COLO829 (cell line): ENCODE measurements at regions not wholly inside any gene's neighbourhood (a gene's known extent, or its start where the extent isn't known, plus 50 kb on each side); places are given as distances from the start of the nearest gene placed in this dataset.
"Not testable (repeated sequence)": the region's sequence is repeated elsewhere in the genome, so short reads cannot be mapped to it uniquely, and the experiment has no call there.

ENCODE experiments used
- DNase-seq: peaks from one replicate; pipeline ENCODE4 v3.0.0; 2012; ENCODE audit warnings: low spot score

DNA sequence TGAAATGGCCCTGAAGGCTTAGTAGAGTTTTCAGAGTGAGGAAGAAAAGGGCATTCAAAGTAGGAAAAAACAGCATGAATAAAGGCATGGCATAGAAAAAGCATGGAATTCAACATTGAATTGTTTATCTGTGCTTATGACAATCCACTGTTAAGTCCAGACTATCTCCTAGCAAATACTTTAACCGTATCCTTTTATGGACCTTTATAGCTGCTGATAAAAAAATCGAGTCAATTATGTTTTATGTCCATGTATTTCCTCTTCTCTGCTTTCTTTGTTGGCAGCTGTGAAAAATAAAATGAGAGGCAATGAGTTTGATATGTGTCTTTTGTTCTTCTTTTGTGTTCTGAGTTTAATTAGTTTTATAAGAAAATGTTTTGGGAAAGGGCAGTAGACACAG lies 70.4 kb downstream of the TDRD15 start:
- no peak for DNase-seq

DNA sequence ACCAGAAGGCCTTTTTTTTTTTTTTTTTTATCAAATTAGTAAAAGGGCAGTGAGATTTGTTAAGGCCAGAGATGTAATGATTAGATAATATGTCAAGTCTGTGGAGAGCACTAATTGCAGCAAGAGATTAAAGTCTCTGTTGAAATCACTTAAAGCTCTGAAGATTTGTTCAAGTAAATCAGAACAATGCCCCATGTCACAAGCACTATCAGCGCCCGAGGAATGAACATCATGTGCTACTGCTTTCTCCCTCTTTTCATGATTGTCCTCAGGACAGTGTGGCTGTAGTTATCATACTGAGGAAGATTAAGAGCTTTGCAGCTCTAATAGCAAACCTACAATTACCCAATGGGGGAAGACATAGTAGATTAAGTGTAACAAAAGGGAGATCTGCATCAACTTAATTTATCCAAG lies 71.1 kb downstream of the TDRD15 start:
- DNase-seq, result peak; percentile 32

DNA sequence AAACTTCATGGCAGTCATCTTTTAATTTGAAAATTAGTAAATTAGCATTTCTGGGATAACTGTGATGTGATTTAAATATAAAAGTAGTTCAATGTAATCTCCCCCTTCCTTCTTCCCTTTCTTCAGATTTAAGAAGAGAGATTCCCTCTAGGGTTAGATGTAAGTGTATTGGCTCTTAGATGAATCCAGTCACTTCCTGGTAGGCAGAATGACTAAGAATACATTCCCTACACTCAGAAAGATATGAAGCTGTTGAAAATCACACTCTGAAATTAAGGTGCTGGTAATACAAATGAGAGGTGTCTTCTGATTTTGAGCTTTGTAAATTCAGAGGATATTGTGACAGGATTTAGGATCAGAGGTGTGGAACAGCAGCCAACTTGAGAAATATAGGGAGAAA lies 71.6 kb downstream of the TDRD15 start:
- DNase-seq, result no peak

DNA sequence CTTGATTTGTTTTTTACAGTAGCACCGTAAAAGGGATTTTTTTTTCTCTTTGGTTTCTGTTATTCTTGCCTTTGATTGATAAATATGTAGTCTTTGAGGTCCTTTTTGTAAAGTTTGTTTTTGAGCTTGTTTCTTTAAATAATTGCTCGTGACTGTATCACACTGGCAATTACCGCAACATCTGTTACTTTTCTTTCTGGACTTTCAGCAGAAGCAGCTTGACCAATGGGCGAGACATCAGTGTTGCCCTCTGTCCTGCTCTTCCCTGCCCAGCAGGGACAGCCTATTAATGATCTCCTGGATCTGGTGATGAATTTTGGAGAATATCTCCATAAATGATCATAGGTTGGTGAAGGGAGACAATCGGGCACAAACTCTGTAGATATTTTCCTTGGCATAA lies 74.9 kb downstream of the TDRD15 start:
- no peak for DNase-seq

DNA sequence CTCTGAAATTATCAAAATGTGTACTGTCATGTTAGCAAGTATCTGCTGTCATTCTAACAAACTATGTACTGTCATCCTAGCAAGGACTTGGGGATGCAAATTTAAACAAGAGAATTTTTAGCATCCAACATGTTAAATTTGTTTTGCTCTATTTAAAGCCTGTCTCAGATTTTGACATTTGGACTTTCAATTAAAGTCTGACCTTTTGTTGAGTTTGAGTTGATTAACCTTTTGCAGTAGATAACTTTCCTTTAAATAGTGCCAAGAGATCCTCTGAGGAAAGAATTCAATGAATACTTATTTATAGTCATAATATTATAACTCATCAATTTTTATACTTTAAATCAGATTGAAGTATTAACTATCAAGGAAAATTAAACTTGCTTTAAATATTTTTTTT lies 80.2 kb downstream of the TDRD15 start:
- DNase-seq, result no peak

DNA sequence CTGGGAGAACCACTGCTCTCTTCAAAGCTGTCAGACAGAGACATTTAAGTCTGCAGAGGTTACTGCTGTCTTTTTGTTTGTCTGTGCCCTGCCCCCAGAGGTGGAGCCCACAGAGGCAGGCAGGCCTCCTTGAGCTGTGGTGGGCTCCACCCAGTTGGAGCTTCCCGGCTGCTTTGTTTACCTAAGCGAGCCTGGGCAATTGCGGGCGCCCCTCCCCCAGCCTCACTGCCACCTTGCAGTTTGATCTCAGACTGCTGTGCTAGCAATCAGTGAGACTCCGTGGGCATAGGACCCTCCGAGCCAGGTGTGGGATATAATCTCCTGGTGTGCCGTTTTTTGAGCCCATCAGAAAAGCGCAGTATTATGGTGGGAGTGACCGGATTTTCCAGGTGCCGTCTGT lies 90.3 kb downstream of the TDRD15 start:
- not testable (repeated sequence) for DNase-seq

DNA sequence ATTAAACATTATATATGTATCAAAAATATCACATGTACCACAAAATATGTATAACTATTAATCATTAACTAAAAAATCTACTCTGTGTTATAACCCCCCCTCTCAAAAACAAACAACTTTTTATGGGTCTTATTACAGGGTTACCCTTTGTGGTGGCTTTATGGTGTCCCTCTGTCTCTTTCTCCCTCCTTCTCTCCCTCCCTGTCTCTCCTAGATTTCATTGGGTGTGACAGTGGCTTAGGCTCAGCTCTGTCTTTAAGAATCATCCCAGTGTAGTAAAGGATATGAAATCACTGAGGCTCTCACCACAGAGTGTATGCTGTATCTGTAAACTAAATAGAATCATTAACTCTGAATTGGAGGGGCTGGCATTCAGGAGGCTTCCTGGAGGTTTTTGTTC lies 93.7 kb downstream of the TDRD15 start:
- DNase-seq, result no peak

DNA sequence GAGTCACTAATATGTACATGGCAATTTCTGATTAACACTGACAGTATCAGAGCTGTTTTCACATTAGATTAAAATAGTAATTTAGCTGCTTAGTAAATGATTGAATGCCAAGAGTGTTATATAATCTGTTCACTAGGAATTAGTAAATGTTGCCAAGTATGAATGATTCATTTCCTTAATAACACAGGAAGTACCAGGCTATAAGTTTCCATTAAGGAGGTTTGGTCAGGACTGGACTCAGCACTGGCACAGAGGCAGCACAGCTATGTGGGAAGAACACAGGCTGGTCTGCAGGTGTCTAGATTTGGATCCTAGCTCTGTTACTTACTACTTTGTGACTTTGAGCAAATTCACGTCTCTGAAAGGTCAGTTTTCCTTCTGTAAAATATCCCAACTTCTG lies 97.2 kb downstream of the TDRD15 start:
- peak; percentile 34 for DNase-seq

DNA sequence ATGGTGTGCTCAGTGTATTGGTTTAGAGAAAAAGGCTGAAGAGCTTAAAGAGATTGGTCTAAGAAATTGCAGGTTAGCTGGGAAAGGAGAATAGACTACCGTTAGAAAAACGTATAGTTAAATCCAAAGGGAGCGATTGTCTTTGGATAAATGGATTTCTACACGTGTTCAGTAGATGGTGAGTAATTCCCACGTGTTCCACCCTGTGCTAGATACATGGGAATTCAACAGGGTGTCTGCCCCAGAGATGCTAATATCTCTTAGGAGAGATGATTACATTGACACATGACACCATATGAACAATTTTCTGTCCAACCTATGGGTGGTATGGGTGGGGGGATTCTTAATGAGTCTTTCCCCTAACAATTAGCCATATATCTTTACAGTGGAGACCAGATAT lies 99.8 kb downstream of the TDRD15 start:
- peak; percentile 8 for DNase-seq

DNA sequence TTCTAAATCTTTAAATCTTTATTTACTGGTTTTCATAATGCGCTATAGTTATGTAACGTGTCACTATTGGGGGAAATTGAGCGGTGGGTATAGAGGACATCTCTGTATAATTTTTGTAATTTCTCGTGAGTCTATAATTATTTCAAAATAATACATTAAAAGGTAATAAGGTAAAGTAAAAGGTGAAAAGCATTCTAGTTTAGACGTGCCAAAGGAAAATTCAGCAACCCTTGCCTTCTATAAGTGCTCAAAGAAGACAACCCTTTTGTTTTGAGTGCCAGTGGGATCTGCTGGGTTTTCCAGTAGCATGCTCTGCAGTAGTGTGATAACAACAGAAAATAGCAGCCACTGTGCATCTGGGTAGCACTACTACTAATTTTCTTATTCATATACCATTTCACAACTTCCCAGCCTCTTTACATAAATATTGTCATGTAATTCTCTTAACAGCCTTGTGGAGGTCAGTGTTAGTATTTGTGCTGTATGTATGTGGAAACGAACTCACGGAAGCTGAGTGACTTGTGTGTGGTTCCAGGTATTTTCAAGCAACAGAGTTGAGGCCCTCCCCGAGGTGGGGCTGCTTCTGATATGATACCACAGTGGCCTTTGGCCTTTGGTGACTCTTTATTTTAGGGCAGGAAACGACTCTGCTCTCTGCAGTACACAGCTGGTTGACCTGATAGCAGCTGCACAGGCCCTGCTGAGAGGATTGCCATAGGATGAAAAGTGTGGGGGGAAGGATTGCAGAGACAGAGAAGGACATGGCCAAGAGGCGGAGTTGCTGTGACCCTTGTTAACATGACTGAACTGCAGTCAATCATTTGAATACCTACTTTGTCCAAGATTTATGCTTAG lies 104.5 kb downstream of the TDRD15 start:
- no peak for DNase-seq

DNA sequence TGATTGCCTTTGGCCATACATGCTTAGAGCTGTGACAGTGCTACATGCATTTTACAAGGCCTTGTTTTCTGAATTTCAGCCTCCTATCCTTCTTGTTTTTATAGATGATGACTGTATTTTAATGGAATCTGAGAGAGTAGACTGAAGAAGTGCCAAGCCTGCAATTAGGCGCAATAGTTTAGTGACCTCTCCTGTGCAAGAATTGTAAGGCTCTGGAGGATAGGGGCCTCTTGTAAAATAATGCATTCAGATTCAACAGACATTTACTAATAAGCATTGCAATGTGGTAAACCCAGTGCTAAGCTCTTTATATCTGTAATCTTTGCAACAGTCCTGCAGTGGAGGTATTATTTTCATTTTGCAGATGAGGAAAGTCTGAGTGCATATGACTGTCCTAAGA lies 105.5 kb downstream of the TDRD15 start:
- no peak for DNase-seq

DNA sequence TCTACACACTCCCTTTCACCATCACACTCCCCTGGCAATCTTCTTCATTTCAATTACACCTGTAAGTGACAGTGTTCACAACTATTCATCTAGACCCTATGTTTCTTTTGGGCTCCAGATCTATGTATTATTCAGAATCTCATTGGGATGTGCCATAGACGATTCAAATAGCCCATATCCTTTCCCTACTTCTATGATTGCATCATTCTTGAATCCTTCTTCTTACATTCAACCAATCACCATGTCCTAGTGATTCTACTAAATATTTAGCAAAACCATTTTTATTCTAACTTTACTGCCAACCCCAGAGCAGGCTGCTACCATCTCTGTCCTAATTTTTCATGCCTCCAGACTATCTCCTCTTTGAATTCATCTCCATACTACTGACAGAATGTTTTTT lies 106.4 kb downstream of the TDRD15 start:
- DNase-seq, result no peak

DNA sequence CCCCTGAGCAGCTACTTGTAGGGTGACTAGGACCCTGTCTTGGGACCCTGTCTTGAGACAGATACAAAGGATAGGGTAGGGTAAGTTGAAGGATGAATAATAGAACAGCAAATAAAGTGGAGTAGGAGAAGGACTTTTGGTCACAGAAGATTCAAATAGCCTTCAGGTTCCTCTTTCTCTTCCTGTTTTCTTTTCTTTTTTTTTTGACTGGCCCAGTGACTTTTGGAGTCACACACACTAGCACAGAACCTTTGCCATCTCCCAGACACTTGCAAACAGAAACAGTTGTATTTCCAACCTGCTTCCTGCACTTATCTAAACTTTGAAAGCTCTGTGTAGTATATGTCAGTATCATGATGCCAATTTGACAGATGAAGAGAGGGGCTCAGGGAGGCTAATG lies 108.2 kb downstream of the TDRD15 start:
- no peak for DNase-seq

DNA sequence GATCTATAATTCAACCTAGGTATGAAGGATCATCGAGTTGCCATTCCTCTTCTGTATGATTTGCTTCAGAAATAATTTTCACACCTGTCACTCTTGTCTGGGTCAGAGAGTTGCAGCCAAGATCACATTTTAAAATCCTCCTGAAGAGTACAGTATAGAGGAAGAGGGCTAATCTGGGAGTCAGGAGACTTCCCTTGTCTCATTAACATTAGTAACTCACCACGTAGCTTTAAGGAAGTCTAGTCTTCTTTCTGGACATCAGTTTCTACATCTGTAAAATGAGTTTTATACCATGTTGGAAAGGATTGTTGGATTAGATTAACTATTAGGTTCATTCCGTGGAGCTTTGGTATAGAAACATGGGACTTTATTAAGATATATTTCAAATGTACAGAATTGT lies 109.4 kb downstream of the TDRD15 start:
- DNase-seq, result no peak

DNA sequence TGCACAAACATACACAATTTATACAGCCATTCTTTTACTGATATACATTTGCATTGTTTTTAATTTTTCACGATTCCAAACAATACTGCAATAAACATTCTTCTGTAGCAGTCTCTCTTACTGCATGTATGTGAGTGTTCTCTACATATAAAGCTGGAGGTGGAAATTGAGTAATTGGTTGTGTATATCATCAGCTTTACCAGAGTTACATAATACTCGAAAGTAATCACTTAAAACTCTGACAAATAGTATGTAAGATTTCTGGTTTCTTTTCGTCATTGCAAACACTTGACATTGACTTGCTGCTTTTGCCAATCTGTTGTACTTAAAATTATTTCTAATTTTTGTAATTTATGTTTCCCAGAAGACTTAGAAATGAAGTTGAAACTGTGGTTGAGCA lies 110.2 kb downstream of the TDRD15 start:
- no peak for DNase-seq

DNA sequence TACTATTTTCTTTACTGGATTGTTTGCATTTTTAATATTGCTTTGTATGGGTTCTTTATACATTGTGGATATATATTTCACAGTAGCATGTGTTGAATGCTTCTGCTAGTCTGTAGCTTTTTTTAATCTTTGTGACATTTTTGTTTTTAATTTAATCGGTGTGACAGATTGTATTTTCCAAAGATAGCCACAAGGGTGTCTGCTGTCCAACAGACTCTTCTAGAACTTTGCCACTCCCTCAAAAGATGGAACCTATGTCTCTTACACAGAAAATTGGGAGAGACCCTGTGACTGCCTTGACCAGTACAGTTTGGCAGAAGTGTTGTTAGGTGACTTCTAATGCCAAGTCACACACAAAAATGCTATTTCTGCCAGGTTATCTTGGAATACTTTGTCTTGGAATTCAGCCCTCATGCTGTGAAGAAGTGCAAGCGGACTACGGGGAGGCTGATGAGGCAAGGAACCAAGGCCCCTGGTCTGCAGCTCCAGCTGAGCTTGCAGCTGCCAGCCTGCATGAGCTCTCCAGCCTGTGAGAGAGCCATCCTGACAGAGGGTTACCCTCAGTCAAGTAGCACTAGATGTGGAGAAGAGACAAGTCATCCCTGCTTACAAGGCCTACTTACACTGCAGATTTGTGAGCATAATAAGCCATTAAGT lies 110.8 kb downstream of the TDRD15 start:
- DNase-seq, result no peak

DNA sequence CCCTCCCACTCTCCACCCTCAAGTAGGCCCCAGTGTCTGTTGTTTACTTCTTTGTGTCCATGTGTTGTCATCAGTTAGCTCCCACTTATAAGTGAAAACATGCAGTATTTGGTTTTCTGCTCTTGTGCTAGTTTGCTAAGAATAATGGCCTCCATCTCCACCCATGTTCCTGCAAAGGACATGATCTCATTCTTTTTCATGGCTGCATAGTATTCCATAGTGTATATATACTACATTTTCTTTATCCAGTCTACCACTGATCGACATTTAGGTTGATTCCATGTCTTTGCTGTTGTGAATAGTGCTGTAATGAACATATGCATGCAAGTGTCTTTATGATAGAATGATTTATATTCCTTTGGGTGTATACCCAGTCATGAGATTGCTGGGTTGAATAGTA lies 116.0 kb downstream of the TDRD15 start:
- not testable (repeated sequence) for DNase-seq

DNA sequence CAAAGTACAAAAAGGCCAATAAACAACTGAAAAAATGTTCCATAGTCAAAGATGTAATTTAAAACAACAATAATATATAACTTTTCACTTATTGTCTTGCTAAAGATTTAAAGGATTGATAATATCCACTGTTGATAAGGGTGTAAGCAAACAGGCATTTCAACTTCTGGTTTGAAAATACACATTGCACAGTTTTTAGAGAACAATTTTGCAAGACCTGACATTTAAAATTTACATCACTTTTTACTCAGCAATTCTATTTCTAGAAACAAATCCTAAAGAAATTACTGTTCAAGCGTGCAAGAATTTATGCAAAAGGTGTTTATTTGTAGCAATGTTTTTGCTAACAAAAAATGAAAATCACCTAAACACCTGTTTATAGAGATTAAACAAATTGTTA lies 120.4 kb downstream of the TDRD15 start:
- DNase-seq, result no peak

DNA sequence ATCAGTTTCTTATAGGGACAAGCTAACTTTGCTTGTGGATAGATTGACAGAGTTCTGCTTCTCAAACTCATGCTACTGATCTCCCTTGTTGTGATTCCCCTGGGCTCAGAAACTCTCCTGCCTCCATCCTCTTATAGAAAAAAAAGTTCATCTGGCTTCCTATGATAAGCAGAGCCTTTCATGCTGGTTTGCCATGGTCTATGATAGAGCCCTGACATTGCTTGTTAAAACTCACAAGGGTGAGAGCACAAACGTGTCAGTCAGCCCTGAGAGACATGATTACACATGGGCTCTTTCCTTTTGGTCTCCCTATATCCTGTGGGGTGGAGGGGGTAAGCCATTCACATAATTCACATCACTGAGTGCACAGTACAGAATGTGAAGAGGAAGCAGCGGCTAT lies 121.8 kb downstream of the TDRD15 start:
- no peak for DNase-seq

DNA sequence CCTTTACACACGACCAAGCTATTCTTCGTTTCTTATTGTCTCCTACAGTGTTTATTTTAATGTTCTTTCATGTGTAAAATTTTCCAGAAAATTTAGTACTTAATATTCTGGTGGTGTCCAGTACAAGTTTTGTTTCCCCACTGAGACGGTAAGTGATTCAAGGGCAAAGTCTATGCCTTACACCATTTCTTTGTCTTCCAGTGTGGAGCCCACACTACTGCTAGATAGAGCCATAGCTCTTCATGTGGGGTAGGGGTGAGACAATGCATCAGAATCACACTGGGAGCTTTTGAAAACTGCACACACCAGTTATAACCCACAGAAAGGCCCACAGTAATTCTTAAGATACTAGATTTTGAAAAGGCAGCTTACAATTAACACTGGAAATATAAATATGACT lies 125.6 kb downstream of the TDRD15 start:
- no peak for DNase-seq

DNA sequence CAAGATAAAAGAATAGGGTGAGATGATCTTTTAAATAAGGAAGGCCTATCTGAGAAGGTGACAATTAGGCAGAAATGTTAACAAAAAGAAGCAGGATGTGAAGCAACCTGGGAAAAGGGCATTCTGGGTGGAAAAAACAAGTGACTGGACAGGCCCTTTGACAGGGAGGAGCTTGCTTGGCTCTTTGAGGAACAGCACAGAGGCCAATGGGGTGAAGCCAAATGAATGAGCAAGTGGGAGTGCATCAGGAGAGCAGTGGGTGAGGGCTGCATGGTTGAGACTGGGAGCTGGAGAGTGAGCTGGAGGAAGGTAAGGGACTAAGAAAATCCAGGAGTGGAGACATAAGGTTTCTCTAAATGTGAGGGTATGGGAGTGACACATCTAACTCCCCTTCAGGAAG lies 126.9 kb downstream of the TDRD15 start:
- DNase-seq, result no peak

DNA sequence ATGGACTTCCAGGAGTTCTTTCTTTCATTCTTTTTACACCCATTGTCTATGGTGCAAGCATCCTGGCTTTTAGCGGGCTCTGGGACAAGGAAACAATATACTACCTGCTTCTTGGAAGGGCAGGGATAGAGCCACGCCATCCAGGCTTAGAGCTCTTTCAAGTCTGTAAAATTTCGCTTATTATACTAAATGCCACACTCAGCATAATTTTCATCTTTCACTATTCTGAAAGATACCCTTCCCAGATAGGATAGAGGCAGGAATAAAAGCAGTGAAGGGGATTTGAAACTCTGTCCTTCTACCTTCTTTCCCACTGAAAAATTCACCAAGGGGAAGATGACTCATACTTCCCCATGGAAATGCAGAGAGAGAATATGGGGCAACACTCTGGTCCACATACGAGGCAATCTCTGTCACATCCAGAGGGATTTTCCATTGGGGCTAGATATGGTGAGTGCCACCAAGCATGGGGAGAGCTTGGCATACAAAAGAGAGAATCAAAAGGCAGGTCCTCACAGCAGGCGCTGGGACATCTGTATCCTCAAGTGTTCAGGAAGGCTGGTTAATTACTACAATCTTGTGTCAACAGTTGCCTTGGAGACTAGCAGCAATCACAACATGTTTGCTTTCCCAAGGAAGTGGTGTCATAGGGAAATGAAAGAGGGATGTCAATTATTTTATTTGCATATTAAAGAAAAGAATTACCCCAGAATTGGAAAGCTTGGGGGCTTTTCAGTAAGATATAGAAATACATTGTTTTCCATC lies 127.6 kb downstream of the TDRD15 start:
- no peak for DNase-seq
